Uterus (tissue), 3 donors: ENCODE measurements at regions not wholly inside any gene's neighbourhood (a gene's known extent, or its start where the extent isn't known, plus 50 kb on each side); places are given as distances from the start of the nearest gene placed in this dataset.

ENCODE experiments used
- DNase-seq, 2 donors: peaks; one replicate each; pipeline ENCODE4 v3.0.0-alpha.2; 2019 to 2020
- H3K27ac ChIP-seq, 2 donors: fragments of 200-600 bp; sonication (generic); 1 replicate in 1 of 2; 2 replicates in 1 of 2; pipeline ENCODE4 v1.5.1; 2016 to 2018
- H3K27me3 ChIP-seq, 2 donors: fragments of 200-600 bp; sonication (generic); one replicate each; pipeline ENCODE4 v1.5.1; 2018 to 2019; ENCODE audit warnings: control low read depth in 1 of 2
- H3K36me3 ChIP-seq, 2 donors: fragments of 200-600 bp; sonication (generic); one replicate each; pipeline ENCODE4 v1.5.1; 2019; ENCODE audit warnings: control low read depth in 1 of 2
- H3K4me1 ChIP-seq, 2 donors: fragments of 200-600 bp; sonication (generic); one replicate each; pipeline ENCODE4 v1.5.1; 2018 to 2019; ENCODE audit warnings: control low read depth in 1 of 2
- H3K4me3 ChIP-seq, 2 donors: fragments of 200-600 bp; sonication (generic); 1 replicate in 1 of 2; 2 replicates in 1 of 2; pipeline ENCODE4 v1.5.1; 2018 to 2019; ENCODE audit warnings: mild to moderate bottlenecking in 1 of 2
- H3K9me3 ChIP-seq, 2 donors: fragments of 200-600 bp; sonication (generic); one replicate each; pipeline ENCODE4 v1.5.1; 2019; ENCODE audit warnings: control low read depth in 1 of 2
- POLR2A ChIP-seq, 2 donors: fragments of 450-650 bp; IDR thresholded peaks; one replicate each; pipeline ENCODE4 v1.6.1; 2016; ENCODE audit warnings: antibody characterized with exemption in 2 of 2, mild to moderate bottlenecking in 1 of 2, moderate library complexity in 1 of 2
- intact Hi-C: fragments of 100-400 bp; cut with DNase I; formaldehyde crosslinking; loops from one replicate; pipeline ENCODE4 v1.15.1; 2023; ENCODE audit warnings: low total_unique reads
- TF ChIP-seq, protein P1 (sequence below), 4 experiments: fragments of 200-600 bp in 2 of 4; fragments of 450-650 bp in 2 of 4; sonication (generic) in 2 of 4; IDR thresholded peaks; one replicate each; pipeline ENCODE4 v1.5.1; 2016 to 2019; ENCODE audit warnings: antibody characterized with exemption in 4 of 4, mild to moderate bottlenecking in 2 of 4, moderate library complexity in 1 of 4
- donor health status: DM: yes; HTN: yes; CAD: no.

DNA sequence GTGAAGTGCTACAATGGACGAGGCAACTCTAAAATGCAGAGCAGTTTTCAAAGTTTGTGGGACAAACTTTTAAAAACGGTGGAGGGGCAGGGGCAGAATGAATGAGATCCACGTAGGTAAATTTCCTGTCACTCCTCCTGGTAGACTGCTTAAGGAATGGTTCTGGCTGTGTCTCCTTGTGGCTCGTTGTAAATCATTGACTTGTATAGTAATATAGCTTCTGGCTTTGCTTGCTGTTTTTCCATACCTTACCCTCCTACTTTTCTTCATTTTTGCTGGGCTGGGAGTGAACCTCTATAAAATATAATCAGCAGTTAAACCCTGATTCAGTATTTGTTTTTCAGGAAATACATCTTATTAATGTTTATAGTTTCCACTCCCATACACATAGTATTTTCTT is 235.7 kb downstream of the TUSC1 start:
- no peaks in the 10 kb centered on the region for H3K36me3 ChIP-seq
- no peak for TF ChIP-seq POLR2A (IDR thresholded peaks at IDR 0.05)
- TF ChIP-seq, protein P1, sequence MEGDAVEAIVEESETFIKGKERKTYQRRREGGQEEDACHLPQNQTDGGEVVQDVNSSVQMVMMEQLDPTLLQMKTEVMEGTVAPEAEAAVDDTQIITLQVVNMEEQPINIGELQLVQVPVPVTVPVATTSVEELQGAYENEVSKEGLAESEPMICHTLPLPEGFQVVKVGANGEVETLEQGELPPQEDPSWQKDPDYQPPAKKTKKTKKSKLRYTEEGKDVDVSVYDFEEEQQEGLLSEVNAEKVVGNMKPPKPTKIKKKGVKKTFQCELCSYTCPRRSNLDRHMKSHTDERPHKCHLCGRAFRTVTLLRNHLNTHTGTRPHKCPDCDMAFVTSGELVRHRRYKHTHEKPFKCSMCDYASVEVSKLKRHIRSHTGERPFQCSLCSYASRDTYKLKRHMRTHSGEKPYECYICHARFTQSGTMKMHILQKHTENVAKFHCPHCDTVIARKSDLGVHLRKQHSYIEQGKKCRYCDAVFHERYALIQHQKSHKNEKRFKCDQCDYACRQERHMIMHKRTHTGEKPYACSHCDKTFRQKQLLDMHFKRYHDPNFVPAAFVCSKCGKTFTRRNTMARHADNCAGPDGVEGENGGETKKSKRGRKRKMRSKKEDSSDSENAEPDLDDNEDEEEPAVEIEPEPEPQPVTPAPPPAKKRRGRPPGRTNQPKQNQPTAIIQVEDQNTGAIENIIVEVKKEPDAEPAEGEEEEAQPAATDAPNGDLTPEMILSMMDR (IDR thresholded peaks at IDR 0.05), result no peak
- H3K9me3 ChIP-seq, result no peaks in the 10 kb centered on the region
- H3K27ac ChIP-seq, result no peak overlapping the region
- DNase-seq, result no peak
- intact Hi-C loops, result no loop called here
- no peaks in the 10 kb centered on the region for H3K4me1 ChIP-seq
- H3K4me3 ChIP-seq, result no peak overlapping the region
- H3K27me3 ChIP-seq, result no peaks in the 10 kb centered on the region

DNA sequence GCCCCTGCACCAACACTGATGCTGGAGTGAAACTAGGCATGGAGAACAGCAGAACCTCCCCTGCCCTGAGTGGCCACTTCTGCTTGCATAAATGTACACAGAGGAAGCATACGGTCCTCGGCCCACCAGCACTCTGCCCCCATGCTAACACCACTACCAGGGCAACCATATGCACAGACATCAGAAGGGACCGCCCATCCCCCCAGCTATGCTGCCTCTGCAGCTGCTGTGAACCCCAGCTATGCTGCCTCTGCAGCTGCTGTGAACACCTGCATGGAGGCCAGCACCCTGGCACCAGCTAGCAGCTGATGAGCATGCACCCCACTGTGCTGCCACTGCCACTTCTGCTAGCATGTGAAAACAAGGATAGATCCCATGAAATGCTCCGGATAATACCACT is 250.3 kb downstream of the TUSC1 start:
- no peak for DNase-seq
- TF ChIP-seq, protein P1 (IDR thresholded peaks at IDR 0.05), result no peak
- TF ChIP-seq POLR2A (IDR thresholded peaks at IDR 0.05), result no peak
- no peaks in the 10 kb centered on the region for H3K9me3 ChIP-seq
- no peak overlapping the region for H3K4me3 ChIP-seq
- intact Hi-C loops, result no loop called here
- H3K27ac ChIP-seq, result no peak overlapping the region
- no peaks in the 10 kb centered on the region for H3K36me3 ChIP-seq
- H3K27me3 ChIP-seq, result no peaks in the 10 kb centered on the region
- no peaks in the 10 kb centered on the region for H3K4me1 ChIP-seq

DNA sequence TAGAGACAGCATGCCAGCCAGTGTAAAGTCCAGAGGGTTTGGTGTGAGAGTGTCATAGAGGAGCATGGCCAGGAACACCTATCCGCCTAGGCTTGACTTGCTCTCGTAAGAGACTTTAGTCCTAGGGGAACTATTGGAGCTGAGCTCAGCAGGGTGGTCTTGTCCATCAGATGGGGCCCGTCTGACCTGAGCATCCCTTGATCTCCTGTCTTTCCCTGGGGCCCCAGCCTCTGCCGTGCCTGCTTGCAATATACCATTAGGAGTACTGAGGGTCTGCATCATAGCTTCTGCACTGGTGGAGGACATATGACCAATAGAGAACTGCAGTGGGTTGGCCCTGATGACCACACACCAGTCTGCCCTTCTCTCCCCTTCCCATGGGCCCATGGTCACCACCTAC is 251.0 kb downstream of the TUSC1 start:
- intact Hi-C loops, result no loop called here
- DNase-seq, result no peak

DNA sequence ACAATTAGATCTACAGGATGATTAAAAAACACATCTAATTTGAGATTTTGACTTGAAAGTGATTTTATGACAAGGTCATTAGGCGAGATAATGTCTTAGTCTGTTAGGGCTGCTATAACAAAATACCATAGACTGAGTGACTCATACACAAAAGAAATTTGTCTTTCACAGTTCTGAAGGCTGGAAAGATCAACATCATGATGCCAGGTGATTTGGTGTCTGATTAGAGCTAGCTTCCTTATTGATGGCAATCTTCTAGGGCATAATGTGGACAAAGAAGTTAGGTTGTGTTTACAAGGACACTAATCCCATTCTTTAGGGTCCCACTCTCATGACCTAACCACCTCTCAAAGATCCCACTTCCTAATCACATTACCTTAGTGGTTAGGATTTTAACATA is 256.7 kb downstream of the TUSC1 start:
- no peak for DNase-seq
- Histone ChIP-seq H3K27ac (no peak overlapping the region), H3K27me3 (no peaks in the 10 kb centered on the region), H3K9me3 (no peaks in the 10 kb centered on the region), H3K36me3 (no peaks in the 10 kb centered on the region), H3K4me3 (no peak overlapping the region), H3K4me1 (no peaks in the 10 kb centered on the region)
- TF ChIP-seq POLR2A (IDR thresholded peaks at IDR 0.05), result no peak
- TF ChIP-seq, protein P1 (IDR thresholded peaks at IDR 0.05), result no peak
- intact Hi-C loops, result no loop called here

More for the DNA sequence above, 251.0 kb downstream of the TUSC1 start:
- TF ChIP-seq POLR2A (IDR thresholded peaks at IDR 0.05), result no peak
- TF ChIP-seq, protein P1 (IDR thresholded peaks at IDR 0.05), result no peak
- Histone ChIP-seq H3K4me3 (no peak overlapping the region), H3K9me3 (no peaks in the 10 kb centered on the region), H3K27ac (no peak overlapping the region), H3K4me1 (no peaks in the 10 kb centered on the region), H3K36me3 (no peaks in the 10 kb centered on the region), H3K27me3 (no peaks in the 10 kb centered on the region)

DNA sequence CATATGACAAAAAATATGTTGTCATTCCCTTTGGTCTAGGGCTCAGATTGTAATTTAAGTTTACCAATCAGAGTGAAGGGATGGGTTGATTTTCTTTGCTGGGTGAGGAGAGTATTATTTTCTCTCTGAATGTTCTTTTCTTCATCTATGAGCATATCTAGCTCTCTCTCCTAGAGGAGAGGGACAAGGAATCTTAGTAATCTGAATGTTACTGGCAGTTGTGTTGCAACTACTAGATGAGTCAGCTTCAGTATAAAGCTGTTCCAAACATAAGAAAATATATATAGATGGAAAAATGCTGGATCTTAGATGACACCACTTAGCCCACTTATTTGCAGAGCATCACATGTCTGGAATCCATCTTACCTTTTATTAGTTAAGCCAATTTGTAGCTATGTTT is 259.3 kb downstream of the TUSC1 start:
- Histone ChIP-seq H3K27ac (no peak overlapping the region), H3K27me3 (no peaks in the 10 kb centered on the region), H3K36me3 (no peaks in the 10 kb centered on the region), H3K4me1 (no peaks in the 10 kb centered on the region), H3K4me3 (no peak overlapping the region), H3K9me3 (no peaks in the 10 kb centered on the region)
- intact Hi-C loops, result no loop called here
- DNase-seq, result no peak
- TF ChIP-seq, protein P1 (IDR thresholded peaks at IDR 0.05), result no peak
- TF ChIP-seq POLR2A (IDR thresholded peaks at IDR 0.05), result no peak
